ENCODE measurements at regions not wholly inside any gene's neighbourhood (a gene's known extent, or its start where the extent isn't known, plus 50 kb on each side); places are given as distances from the start of the nearest gene placed in this dataset.

- no peak overlapping the region for H3K4me3 ChIP-seq (ENCODE audit: low read length)
- no peak for TF ChIP-seq ZNF274 (IDR thresholded peaks at IDR 0.05; ENCODE audit: low read depth, low read length)
These were observed 531.8 kb downstream of the ZEB2 start for GRCh38 chr2:143988082-143988481.

- H3K4me3 ChIP-seq (ENCODE audit: low read length) = no peak overlapping the region
- TF ChIP-seq ZNF274 (IDR thresholded peaks at IDR 0.05; ENCODE audit: low read depth, low read length) = no peak
These were observed 538.5 kb downstream of the ZEB2 start for GRCh38 chr2:143981428-143981827.

GRCh38 chr2:143977356-143977755 lies 542.6 kb downstream of the ZEB2 start:
- TF ChIP-seq ZNF274 (IDR thresholded peaks at IDR 0.05; ENCODE audit: low read depth, low read length) = no peak
- no peak overlapping the region for H3K4me3 ChIP-seq (ENCODE audit: low read length)

GRCh38 chr2:143975216-143975615 lies 544.7 kb downstream of the ZEB2 start:
- no peak overlapping the region for H3K4me3 ChIP-seq (ENCODE audit: low read length)
- no peak for TF ChIP-seq ZNF274 (IDR thresholded peaks at IDR 0.05; ENCODE audit: low read depth, low read length)

GRCh38 chr2:143974262-143974661 lies 545.7 kb downstream of the ZEB2 start:
- H3K4me3 ChIP-seq (ENCODE audit: low read length) = no peak overlapping the region
- TF ChIP-seq ZNF274 (IDR thresholded peaks at IDR 0.05; ENCODE audit: low read depth, low read length) = no peak

GRCh38 chr2:143968860-143969259 lies 551.1 kb downstream of the ZEB2 start:
- no peak for TF ChIP-seq ZNF274 (IDR thresholded peaks at IDR 0.05; ENCODE audit: low read depth, low read length)
- H3K4me3 ChIP-seq (ENCODE audit: low read length) = no peak overlapping the region

GRCh38 chr2:143968360-143968759 lies 551.6 kb downstream of the ZEB2 start:
- no peak for TF ChIP-seq ZNF274 (IDR thresholded peaks at IDR 0.05; ENCODE audit: low read depth, low read length)
- no peak overlapping the region for H3K4me3 ChIP-seq (ENCODE audit: low read length)

GRCh38 chr2:143965493-143966164 lies 554.3 kb downstream of the ZEB2 start:
- no peak for TF ChIP-seq ZNF274 (IDR thresholded peaks at IDR 0.05; ENCODE audit: low read depth, low read length)

GRCh38 chr2:143964891-143965290 lies 555.0 kb downstream of the ZEB2 start:
- no peak for TF ChIP-seq ZNF274 (IDR thresholded peaks at IDR 0.05; ENCODE audit: low read depth, low read length)
- H3K4me3 ChIP-seq (ENCODE audit: low read length) = no peak overlapping the region

More at GRCh38 chr2:143965493-143966164, 554.3 kb downstream of the ZEB2 start:
- H3K4me3 ChIP-seq (ENCODE audit: low read length) = no peak overlapping the region

- H3K4me3 ChIP-seq (ENCODE audit: low read length) = no peak overlapping the region
- TF ChIP-seq ZNF274 (IDR thresholded peaks at IDR 0.05; ENCODE audit: low read depth, low read length) = no peak
These were observed 559.7 kb downstream of the ZEB2 start for GRCh38 chr2:143960177-143960576.

GRCh38 chr2:143957321-143957720 lies 562.6 kb downstream of the ZEB2 start:
- no peak for TF ChIP-seq ZNF274 (IDR thresholded peaks at IDR 0.05; ENCODE audit: low read depth, low read length)

GRCh38 chr2:143955401-143956065 lies 564.4 kb downstream of the ZEB2 start:
- no peak overlapping the region for H3K4me3 ChIP-seq (ENCODE audit: low read length)
- TF ChIP-seq ZNF274 (IDR thresholded peaks at IDR 0.05; ENCODE audit: low read depth, low read length) = no peak

More at GRCh38 chr2:143957321-143957720, 562.6 kb downstream of the ZEB2 start:
- H3K4me3 ChIP-seq (ENCODE audit: low read length) = no peak overlapping the region

- no peak overlapping the region for H3K4me3 ChIP-seq (ENCODE audit: low read length)
- TF ChIP-seq ZNF274 (IDR thresholded peaks at IDR 0.05; ENCODE audit: low read depth, low read length) = no peak
These were observed 565.1 kb downstream of the ZEB2 start for GRCh38 chr2:143954844-143955243.

GRCh38 chr2:143954186-143954585 lies 565.7 kb downstream of the ZEB2 start:
- no peak for TF ChIP-seq ZNF274 (IDR thresholded peaks at IDR 0.05; ENCODE audit: low read depth, low read length)
- no peak overlapping the region for H3K4me3 ChIP-seq (ENCODE audit: low read length)

- no peak for TF ChIP-seq ZNF274 (IDR thresholded peaks at IDR 0.05; ENCODE audit: low read depth, low read length)
- H3K4me3 ChIP-seq (ENCODE audit: low read length) = no peak overlapping the region
These were observed 566.4 kb downstream of the ZEB2 start for GRCh38 chr2:143953451-143954030.

Measured in GM08714 (cell line).